C4-2B (cell line): ENCODE measurements at regions not wholly inside any gene's neighbourhood (a gene's known extent, or its start where the extent isn't known, plus 50 kb on each side); places are given as distances from the start of the nearest gene placed in this dataset.

Experiments used
- CTCF ChIP-seq: fragments of 450-650 bp; conservative IDR thresholded peaks from 2 replicates; pipeline ENCODE4 v1.5.1; 2017; ENCODE audit warnings: mild to moderate bottlenecking
- ZFX ChIP-seq: fragments of 450-650 bp; IDR thresholded peaks from 2 replicates; pipeline ENCODE4 v1.6.1; 2017

- TF ChIP-seq CTCF, result no peak
- TF ChIP-seq ZFX, result no peak
These were observed 110.0 kb downstream of the ARF6 start for GRCh38 chr14:50002926-50003212.
